ENCODE measurements at regions not wholly inside any gene's neighbourhood (a gene's known extent, or its start where the extent isn't known, plus 50 kb on each side); places are given as distances from the start of the nearest gene placed in this dataset.

DNA sequence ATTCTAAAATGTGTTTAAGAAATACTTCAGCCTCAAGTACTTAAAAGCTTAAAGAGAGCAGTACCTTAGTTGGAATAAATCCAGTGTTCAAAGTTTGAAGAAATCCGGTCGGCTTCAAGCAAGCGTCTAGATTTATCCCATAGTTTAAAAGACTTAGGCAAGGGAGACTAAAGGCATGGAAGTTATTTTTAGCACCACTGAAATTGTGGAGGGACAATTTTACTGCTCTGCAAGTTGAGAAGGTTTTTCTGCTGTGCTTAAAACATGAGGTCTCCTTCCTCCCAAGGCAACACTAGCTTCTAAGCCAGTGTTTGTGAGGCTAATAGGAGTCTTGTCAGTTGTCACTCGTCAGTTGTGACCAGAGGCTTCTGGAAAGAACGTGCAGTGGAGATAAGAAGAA lies 183.5 kb downstream of the MSL3 start:
- TF ChIP-seq, protein P1, sequence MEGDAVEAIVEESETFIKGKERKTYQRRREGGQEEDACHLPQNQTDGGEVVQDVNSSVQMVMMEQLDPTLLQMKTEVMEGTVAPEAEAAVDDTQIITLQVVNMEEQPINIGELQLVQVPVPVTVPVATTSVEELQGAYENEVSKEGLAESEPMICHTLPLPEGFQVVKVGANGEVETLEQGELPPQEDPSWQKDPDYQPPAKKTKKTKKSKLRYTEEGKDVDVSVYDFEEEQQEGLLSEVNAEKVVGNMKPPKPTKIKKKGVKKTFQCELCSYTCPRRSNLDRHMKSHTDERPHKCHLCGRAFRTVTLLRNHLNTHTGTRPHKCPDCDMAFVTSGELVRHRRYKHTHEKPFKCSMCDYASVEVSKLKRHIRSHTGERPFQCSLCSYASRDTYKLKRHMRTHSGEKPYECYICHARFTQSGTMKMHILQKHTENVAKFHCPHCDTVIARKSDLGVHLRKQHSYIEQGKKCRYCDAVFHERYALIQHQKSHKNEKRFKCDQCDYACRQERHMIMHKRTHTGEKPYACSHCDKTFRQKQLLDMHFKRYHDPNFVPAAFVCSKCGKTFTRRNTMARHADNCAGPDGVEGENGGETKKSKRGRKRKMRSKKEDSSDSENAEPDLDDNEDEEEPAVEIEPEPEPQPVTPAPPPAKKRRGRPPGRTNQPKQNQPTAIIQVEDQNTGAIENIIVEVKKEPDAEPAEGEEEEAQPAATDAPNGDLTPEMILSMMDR (IDR thresholded peaks at IDR 0.05), result no peak
- TF ChIP-seq POLR2A (IDR thresholded peaks at IDR 0.05), result no peak
